GM21825 (cell line): ENCODE measurements at regions not wholly inside any gene's neighbourhood (a gene's known extent, or its start where the extent isn't known, plus 50 kb on each side); places are given as distances from the start of the nearest gene placed in this dataset.
"Not testable (repeated sequence)": the region's sequence is repeated elsewhere in the genome, so short reads cannot be mapped to it uniquely, and the experiment has no call there.

Experiments
- ATAC-seq: cut with Tn5 transposase; IDR thresholded peaks from one replicate; pipeline ENCODE4 v1.9.1; 2021; ENCODE audit warnings: mild to moderate bottlenecking, moderate library complexity; ENCODE audit not compliant: unreplicated experiment

DNA sequence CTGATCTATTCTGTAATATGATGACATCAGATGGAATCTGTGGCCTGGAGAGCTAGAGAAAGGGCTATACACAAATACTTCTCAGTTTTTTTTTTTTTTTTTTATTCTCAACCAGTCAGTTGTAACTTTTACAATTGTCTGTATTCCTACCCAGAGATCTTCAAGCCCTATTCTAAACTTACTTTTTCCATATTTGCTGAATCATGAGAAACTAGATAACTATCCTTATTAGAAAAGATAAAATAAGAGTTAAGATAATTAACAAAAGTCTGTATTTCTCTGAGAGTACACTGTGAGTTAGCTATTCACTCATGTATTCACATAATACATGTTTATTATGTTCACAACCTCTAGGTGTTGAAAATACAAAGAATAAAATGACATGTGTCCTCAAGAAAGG, 1575.9 kb downstream of the EFNA5 start:
- no peak for ATAC-seq

DNA sequence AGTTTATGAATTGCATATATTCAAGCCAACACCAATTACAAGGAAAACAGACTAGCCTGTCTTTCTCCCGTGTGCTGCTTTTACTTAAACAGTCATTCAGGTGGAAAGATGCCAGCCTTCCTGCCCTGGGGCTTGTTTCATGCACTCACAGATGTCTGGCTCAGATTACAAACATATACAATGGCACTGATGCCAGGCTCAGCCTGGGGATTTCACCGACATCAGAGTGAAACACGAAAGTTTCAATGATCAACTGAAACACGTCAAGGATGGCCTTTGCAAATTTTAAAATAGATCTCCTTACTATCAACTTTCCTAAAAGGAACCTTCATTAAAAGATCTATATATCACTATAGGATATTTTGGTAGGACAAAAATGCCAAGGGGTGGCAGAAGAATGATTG, 1576.5 kb downstream of the EFNA5 start:
- no peak for ATAC-seq

DNA sequence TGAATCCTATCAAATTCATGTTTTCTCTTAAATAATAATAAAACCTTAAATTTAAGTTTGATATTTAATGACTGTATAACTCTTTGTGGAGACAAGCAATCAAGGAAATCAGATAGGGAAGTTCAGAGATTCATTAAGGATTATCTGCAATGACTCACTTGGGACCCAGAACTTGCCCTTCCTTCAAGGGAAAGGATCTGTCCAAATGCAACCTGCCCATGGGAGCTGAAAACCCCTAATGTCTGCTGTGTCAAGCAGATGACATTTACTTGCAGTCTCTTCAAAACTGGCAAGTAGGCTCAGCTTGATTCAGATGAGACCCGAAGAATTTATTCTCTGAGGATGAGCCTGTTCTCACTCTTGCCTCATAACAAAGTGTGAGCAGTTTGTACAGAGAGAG, 1577.6 kb downstream of the EFNA5 start:
- no peak for ATAC-seq

DNA sequence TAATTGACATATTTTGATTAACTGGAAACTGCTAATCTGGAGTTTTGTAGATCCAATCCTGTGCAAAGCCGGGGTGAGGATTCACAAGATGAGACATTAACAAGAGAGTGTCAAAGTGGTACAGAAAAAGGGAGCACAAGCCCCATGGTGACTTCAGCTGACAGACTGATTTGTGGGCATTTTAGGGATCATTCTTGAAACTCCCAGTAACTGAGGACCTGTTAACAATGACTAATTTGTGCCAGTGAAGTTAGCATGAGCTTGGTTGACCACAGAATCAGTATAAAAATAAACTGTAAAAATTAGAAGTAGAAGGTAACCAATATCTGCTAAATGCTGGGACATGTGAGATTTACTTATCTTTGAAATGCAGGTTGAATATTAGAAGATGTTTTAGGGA, 1578.3 kb downstream of the EFNA5 start:
- ATAC-seq: no peak

DNA sequence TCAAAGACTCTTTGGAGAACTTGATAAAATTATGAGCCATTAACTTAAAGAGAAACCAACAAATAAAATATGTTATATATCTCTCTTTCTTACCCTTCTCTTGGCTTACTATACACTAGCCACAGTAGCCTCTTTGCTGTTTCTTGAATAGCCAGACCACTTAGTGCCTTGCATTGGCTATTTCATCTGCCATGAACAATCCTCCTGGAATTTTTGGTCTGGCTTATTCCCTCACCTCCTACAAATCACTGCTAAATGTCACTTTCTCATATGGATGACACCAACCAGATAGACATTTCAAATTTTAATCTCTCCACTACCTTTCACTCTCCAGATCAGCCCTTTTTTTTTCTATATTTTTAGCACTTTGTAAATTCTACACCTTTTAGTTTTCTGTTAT, 1581.7 kb downstream of the EFNA5 start:
- no peak for ATAC-seq

DNA sequence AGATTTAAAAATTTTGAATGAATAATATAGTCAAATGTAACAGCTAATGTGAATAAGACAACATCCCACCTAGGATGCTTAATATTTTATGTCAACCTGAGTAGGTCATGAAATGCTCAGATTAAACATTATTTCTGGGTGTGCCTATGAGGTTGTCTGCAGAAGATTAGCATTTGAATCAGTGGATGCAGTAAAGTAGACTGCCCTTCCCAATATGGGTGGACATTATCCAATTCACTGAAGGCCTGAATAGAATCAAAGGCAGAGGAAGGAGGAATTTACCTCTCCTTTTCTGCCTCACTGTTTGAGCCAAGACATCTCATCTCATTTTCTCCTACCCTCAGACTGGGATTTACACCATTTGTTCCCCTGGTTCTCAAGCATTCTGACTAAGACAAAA, 1582.3 kb downstream of the EFNA5 start:
- ATAC-seq: no peak

DNA sequence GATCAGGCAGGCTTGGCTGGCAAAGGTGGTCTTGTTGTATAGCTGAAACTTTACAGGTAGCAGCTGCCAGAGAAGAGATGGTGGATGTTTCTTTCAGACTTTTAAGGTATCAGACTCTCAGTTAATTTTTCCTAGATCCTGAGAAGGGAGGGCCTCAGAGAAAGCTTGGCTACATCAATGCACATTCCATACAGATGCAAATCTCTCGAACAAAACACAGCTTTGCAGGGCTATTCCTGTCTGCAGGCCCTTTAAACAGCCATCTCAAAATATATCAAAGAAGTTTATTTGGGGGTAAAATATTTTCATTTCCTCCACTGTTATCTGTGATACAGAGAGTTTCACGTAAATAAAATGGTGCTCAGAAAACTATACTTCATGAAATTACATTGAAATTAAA, 1584.4 kb downstream of the EFNA5 start:
- no peak for ATAC-seq

DNA sequence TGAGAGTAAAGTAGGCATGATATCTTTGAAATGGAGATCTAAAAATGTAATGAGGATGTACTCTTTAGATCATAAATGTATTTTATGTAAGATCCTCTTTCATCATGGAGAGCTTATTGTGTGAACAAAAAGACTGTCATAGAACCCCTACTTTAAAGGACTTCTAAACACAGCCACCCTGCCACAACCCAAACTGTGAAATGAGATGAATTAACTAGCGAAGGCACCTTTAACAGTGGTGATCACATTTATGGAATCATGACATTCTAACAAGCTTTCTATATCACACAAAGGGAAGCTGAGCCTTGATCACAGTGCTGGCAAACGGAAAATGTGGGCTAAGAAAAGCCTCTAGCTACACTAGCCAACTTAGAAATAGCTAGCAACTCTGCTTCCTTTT, 1585.2 kb downstream of the EFNA5 start:
- ATAC-seq: no peak

DNA sequence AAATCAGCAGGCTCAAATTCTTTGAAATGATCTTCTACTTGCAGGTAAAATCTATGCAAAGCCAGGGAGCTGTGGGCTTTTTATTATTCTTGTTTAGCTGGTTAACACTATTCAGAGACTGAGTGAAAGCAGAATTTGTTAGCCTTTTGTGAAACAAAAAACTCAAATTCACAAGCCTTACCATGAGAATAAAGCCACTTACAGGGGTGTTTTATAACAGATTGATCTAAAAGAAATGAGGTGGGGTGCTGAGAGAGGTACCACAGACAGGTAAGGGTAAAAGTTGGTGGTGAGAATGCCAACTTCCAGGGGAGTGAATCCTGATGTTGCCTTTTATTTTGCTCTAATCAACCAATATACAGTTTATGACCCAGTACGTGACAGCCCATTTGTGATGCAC, 1585.6 kb downstream of the EFNA5 start:
- ATAC-seq: no peak

DNA sequence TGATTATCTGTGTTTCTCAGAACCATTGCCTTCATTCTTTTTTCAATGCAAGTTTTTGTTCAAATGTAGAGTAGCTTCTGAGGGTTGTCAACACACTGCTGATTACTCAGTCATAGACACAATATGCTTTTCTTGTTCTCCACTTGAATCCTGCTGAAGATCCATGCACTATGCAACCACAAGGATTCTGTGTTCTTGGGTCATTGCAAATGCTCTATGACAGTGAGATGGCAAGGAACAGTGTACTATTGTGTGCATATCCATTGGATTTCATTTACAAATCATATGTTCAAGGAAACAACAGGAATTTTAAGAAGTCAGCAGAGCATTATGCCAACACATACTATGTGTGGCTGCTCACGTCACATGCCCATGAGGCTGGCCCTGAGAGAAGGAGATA, 1590.2 kb downstream of the EFNA5 start:
- ATAC-seq: no peak

DNA sequence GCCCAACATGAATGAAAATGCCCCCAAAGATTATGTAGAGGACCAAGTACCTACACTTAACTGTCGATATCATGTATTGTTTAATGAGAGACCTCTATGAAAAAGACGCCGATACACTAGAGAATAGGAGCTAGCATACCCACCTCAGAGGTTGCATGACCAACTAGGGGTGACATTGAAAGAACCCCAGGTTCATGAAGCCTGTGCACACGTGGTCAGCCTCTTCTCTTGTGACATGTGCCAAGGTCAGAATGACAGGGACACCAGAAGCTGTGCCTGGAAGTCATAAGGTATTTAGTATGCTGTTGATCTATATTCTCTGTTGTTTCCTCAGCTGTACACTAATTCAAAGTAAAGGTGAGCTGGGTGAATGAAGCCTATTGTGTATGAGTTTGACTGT, 1594.1 kb downstream of the EFNA5 start:
- no peak for ATAC-seq

DNA sequence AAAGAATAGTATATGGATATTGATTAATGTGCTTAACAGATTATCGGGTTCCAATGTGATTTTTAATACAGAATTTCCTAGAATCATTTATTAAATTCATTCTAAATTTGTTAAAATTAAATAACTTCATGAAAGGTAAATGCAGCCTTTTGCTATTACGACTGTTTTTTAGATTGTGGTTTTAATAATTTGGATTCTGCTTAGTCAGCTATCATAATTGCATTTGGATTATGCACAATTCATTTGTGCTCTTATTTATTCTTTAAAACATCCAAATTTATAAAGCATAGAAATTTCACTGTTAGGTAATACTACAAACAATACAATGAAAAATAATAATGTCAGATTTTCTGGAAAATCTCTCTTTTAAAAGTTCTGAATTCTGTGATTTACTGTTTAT, 1598.5 kb downstream of the EFNA5 start:
- ATAC-seq: no peak

DNA sequence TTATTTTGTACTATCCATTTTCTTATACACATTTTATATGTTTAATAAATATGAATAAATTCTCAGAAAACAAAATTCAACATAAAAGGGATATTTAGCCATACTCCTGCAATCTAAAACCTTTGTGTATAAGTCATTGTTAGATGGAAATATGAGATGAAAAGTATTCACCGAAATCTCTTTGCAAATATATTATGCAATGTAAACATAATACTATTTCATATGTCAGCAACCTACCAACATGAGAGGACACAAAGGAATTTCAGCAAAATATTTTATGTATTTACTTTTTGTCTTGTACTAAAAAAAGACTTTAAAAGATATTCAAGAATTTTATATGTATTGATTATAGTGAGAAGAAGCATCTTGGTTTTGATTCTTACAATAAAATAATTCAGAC, 1623.4 kb downstream of the EFNA5 start:
- ATAC-seq: no peak

DNA sequence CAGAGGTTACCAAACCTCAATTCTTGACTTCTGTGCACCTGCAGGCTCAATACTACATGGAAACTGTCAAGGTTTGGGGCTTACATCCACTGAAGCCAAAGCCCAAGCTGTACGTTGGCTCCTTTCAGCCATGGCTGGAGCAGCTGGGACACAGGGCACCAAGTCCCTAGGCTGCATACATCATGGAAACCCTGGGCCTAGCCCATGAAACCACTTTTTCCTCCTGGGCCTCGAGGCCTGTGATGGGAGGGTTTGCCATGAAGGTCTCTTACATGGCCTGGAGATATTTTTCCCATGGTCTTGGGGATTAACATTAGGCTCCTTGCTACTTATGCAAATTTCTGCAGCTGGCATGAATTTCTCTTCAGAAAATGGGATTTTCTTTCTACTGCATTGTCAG, 1638.7 kb downstream of the EFNA5 start:
- not testable (repeated sequence) for ATAC-seq

DNA sequence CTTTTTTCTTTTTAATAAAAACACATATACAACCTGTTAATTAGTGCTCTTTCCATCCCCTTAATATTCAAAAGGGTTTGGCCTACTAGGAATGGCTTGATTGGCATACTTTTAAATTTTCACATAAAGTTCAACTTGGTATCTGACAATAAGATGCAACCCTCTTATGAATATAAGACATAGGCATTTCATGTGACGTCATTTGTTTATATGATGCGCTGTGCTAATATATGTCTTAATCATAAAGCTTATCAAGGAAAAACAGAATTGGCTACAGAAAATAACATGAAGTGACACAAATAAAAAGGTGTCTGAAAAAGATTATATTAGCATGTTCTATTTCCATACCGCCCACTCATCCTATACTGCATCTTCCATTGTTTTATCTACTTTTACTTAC, 1642.4 kb downstream of the EFNA5 start:
- ATAC-seq: no peak

DNA sequence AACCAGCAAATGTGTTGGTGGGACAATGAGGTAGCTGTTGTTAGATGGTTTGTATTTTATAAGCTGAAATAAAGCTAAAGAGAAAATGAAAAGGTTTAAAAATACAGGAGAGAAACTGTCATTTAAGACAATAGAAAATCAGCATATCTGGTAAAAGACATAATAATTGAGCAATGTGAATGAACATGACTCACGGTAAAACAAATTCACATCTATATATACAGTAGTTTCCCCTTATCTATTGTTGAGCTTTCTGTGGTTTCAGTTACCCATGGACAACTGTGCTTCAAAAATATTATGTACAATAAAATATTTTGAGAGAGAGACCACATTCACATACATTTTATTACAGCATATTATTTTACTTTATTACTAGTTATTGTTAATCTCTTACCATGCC, 1649.8 kb downstream of the EFNA5 start:
- ATAC-seq: no peak

DNA sequence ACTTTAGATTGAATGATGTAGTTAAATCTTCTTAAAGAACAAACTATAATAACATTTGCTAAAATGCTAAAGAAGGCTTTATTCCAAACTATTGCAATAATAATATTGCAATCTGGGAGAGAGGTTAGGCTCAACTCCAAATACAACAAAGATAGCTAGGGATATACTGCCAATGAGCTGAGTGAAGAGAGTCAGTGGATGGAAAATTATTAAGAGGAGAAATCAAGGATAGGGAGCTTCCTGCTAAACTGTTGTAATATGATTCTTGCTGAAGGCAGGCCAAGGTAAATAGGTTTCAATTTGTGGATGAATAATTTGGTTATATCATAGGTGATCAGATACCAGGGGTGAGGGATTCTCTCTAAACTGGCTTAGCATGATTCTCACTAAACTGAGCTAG, 1651.5 kb downstream of the EFNA5 start:
- ATAC-seq: no peak

DNA sequence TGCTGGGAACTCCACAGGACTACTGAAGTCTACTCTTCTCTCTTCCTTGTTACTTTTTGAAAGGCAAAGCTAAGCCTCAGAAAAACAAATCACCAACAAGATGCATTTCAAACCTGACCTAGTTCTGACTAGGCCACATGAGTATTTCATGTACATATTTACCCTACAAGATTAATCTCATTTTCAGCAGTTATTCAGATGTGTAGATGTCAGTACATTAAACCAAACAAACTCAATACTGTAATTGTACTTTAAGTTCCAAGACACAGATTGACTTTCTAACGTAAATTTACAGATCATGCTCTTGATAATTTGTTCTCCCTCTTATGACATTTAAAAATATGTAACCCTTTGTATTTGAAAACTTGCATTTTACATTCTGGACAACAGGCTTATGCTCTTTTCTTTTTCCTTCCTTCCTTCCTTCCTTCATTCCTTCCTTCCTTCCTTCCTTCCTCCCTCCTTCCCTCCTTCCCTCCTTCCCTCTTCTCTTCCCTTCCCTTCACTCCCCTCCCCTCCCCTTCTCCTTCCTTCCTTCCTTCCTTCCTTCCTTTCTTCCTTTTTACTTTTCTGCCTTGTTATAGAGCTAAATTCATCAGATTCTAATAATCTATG, 1653.4 kb downstream of the EFNA5 start:
- no peak for ATAC-seq

DNA sequence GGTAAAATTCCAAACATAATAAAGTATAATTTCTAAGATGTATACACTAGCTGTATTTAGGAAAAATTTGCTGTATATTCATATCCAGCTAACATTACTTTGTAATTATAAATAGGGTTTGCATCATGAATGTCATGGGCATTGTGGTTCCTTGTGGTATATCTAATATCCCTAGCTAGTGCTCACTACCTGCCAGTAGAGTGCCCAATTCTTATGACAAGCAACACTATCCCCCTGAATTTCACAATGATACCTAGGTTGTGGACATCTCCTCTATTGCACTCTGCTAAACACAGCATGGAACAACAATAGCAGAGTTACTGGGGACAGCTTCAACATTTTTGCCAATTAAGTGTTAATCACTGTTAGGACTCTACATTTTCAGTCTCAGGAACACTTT, 1656.5 kb downstream of the EFNA5 start:
- ATAC-seq: no peak

DNA sequence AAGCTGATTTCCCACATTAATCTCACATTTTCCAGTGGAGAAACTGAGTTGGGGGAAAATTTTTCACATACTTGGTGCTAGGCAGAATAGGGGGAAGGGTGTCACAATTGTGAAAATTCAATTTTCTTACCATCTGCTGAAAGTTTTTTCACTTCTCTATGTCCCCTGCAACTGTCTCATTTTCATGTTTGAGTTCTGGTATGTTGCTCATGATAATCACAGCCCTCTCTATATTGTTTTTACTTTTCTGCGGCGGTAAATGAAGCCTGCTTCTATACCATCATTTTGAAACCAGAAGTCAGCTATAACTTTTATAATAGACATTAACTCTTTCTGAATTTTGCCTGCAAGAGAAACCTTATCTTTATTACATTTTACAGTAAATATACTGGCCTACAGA, 1664.5 kb downstream of the EFNA5 start:
- ATAC-seq: no peak

DNA sequence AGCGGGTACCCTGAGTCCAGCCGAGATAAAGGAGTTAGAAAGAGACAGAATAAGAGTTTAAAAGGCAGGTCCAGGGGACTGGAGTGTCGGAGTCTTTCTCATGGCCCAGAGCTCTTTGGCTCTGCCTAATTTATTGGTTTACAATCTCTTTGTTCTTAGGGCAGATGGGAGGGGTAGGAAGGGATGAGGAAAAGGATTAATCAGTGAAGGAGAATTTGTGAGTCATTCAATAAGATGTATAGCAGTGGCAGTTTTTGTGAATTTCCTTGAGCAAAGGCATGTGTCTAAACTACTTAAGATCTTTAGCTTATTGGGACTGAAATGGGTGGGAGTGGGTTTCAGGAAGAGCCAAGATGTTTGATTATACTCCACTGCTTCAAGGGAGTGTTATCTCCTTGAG, 1671.7 kb downstream of the EFNA5 start:
- ATAC-seq: not testable (repeated sequence)

DNA sequence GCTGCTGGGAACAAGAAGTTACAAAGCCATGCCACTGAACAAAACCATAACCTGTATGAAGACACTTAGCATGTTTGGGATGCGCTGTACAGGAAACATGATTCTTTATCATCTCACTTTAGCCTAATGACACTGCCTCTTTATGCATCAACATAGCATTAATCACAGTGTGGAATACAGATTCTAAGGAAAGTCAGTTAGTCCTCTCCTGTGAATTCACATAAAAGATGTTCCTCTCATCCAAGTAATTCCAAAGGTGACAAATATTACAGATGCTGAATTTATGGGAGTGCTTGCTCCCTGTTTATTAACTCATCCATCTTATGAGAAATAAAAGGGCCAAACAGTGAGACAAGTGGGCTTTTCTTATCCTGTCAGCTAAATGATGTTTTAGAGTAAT, 1677.7 kb downstream of the EFNA5 start:
- ATAC-seq: no peak

DNA sequence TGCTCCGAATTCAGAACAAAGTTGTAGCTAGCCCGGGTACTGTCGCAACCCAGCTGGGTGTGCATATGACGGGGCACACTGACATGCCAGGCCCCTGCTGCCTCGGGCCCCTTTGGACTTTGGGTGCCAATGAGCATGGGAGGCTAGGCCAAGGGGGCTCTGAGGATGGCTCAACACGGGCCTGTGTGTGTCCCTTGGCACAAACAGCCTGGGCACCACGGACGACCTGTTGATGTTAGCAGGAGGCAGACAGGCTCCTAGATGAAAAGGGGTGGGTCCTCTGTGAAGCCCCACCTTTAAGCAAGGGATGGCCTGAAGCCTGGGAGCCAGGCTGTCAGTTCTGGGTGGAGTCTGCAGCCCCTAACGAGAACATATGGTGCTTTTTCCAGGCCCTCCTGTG, 1688.2 kb downstream of the EFNA5 start:
- no peak for ATAC-seq

DNA sequence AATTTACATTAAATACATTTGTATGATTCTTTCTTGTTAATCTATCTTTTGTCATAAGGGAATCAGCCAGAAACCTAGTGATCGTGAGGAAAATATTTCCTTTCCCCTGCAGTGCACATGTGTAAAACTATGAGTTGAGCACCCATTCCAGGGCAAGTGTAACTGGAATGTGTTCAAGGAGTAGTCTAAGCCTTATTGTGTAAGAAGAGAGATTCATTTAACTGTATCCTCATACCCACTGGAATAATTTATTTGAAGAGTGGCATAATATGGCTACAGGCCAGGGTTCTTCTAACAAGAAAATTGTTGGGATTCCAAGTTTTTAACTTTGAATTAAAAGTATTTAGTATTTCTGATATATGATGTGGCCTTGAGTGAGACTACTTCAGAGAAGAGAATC, 1692.7 kb downstream of the EFNA5 start:
- no peak for ATAC-seq
